ENCODE measurements at regions not wholly inside any gene's neighbourhood (a gene's known extent, or its start where the extent isn't known, plus 50 kb on each side); places are given as distances from the start of the nearest gene placed in this dataset.
"Not testable (repeated sequence)": the region's sequence is repeated elsewhere in the genome, so short reads cannot be mapped to it uniquely, and the experiment has no call there.

GRCh38 chr1:220942278-220942677, 63.0 kb downstream of the HLX start:
- DNase-seq (ENCODE audit: low spot score): no peak

DNA sequence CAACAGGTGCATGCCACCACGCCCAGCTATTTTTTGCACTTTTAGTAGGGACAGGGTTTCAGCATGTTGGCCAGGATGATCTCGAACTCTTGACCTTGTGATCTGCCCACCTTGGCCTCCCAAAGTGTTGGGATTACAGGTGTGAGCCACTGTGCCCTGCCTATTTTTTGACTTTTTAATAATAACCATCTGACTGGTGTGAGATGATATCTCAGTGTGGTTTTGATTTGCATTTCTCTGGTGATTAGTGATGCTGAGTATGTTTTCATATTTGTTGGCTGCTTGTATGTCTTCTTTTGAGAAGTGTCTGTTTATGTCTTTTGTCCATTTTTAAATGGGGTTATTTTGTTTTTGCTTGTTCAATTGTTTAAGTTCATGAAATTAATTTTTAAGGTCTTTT, 63.7 kb downstream of the HLX start:
- not testable (repeated sequence) for DNase-seq (ENCODE audit: low spot score)

GRCh38 chr1:220943319-220943996, 64.2 kb downstream of the HLX start:
- no peak for DNase-seq (ENCODE audit: low spot score)

GRCh38 chr1:220950576-220950975, 71.3 kb downstream of the HLX start:
- no peak for DNase-seq (ENCODE audit: low spot score)

DNA sequence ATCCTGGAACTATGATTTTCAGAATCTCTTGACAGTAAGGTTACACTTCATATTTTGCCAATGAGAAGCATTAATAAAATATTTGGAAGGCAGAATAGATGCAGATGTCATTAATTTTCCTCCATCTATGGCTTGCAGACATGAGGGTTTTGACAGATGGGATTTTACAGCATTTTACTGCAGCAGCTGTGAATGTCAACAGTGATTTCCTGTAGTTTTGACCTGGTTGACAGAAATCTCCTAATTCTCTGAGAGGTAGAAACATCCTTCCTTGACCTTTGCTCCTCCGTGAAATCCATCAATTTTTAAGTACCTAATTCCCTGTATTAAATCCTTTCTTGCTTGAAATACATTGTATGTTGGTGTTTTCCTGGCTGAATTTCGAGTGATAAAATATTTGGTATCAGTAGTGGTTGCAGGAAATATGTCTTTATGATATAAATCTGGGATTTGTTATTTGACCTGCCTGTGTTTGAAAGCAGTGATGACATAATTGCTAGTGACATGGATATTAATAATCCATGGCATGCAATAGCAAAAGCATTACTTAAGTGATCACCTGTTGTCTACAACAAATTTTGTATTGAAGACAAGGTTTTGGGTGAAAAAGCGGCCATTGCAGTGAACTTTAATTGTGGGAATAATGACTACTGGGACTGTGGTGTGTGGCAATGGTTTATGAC, 73.9 kb downstream of the HLX start:
- no peak for DNase-seq (ENCODE audit: low spot score)

DNA sequence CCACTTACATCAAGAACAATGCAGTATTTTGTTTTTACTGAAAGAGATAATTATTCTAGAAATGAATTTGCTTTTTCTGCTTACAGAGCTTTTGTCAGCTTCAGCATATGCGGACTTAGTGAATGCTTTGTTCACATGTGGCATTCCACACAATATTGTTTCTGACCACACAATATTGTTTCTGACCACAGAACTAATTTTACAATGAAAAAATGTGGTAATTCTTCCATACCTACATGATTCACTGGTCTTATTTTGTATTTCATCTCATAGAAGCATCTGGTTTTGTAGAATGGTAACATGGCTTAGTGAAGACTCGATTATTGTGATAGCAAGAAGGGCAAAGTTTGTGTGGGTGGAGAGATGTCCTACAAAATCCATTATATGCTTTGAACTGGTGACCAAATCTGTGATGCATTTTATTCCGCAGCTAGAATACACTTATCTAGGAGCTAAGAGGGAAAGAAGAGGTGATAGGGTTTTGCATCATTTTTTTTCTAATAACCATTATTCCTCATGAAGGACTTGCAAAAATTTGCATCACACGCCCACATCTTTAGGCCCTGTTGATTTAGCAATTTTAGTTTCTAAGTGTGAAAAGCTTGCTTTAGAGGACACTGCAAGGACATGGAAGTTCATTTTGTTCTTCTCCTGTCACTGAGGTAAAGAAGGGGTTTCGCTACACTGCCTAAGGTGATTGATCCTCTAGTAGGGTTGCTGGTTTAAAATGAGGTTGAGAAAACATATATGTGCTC, 75.3 kb downstream of the HLX start:
- DNase-seq (ENCODE audit: low spot score): no peak

DNA sequence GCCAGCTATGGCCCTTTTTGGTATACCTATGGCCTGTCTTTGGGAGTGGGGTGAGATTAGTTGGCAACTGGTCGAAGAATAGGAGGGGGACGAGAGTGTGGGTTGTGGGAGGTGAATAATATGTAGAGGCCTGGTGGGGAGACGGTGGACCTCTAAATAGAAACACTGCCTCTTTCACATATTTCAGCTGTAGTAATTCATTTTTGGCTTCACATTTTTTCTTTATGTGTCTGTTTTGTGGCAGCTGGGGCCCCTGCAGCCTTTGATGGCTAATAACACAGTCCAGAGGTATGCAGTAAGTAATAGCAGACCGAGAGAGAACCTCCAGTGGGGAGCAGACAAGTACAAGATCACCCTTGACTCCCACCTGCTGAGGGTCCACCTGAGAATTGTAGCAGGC, 75.9 kb downstream of the HLX start:
- DNase-seq (ENCODE audit: low spot score): no peak

- DNase-seq (ENCODE audit: low spot score): no peak
These were observed 77.4 kb downstream of the HLX start for GRCh38 chr1:220956501-220957232.

DNA sequence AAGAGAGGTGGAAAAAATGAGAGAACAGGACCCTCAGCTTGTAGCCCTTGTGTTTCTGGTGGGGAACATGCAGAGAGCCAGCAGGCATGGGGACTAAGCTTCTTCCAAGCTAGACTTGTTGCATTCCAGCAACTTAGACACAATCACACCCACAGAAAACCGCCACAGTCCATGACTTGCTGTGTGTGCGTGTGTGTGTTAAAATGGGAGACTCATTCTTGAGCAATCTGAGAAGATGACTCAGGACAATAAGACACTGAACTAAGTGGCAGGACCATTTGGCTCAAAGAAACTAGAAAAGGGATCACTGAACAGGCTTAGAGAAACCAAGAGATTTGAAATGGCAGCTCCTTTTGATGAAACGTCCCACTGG, 78.0 kb downstream of the HLX start:
- no peak for DNase-seq (ENCODE audit: low spot score)

- no peak for DNase-seq (ENCODE audit: low spot score)
These were observed 79.0 kb downstream of the HLX start for GRCh38 chr1:220958234-220958633.

- no peak for DNase-seq (ENCODE audit: low spot score)
These were observed 82.9 kb downstream of the HLX start for GRCh38 chr1:220962031-220962751.

DNA sequence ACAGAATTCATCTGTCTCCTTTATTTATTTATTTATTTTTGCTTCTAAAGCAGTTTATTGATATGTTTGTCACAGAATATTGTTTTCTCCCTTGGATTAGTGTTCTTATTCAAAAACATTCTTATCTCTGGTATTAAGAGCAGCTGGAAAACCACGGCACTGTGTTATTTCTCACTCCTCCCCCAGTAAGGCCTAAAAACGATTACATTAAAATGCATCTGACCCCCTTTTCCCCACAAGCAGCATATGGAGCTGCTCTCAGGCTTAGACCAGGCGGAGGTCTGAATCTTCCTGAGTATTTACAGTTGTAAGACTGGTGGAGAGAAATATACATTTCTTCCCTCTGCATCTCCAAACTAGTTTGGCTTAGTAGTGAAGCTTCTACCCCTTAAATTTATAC, 86.8 kb downstream of the HLX start:
- no peak for DNase-seq (ENCODE audit: low spot score)

DNA sequence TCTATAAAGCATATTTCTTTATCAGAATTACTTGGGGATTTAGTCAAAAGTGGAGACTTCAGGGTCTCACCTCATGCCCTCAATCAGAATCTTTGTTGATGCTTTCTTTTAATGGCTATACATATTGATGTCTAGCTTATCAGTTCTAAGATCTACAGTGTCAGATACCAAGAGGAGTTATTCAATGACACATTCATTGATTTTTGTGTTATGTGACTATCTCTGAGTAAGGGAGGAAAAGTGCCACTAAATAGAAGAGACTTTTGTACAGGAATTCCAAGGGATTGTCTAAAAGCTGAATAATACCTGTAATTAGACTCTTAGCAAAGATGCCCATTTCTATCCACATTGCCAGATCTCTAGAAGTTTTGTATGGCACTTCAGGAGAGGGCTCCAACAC, 87.2 kb downstream of the HLX start:
- DNase-seq (ENCODE audit: low spot score): no peak

GRCh38 chr1:220966881-220967611, 87.8 kb downstream of the HLX start:
- DNase-seq (ENCODE audit: low spot score): no peak

- no peak for DNase-seq (ENCODE audit: low spot score)
These were observed 88.7 kb downstream of the HLX start for GRCh38 chr1:220967911-220968310.

DNA sequence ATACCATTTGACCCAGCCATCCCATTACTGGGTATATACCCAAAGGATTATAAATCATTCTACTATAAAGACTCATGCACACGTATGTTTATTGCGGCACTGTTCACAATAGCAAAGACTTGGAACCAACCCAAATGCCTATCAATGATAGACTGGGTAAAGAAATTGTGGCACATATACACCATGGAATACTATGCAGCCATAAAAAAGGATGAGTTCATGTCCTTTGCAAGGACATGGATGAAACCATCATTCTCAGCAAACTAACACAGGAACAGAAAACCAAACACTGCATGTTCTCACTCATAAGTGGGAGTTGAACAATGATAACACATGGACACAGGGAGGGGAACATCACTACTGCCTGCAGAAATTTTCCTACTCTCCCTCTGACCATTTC, 90.0 kb downstream of the HLX start:
- not testable (repeated sequence) for DNase-seq (ENCODE audit: low spot score)

GRCh38 chr1:220970311-220970710, 91.1 kb downstream of the HLX start:
- DNase-seq (ENCODE audit: low spot score): no peak

DNA sequence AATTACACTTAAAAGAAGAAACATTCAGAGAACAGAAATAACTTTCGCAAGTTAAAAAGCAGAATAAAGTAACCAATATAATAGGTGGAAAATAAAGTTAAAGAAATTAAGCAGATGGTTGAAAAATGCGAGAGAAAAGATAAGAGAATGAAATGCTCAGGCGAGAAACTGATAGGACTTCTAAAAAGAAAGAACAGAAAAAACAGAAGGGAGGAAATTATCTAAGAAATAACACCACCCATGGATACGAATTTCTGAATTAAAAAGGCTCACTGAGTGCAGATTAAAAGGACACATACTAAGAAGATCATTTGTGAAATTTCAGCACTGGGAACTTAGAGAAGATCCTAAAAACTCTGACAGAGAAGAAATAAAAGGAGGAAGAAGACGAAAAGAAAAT, 92.0 kb downstream of the HLX start:
- no peak for DNase-seq (ENCODE audit: low spot score)

DNA sequence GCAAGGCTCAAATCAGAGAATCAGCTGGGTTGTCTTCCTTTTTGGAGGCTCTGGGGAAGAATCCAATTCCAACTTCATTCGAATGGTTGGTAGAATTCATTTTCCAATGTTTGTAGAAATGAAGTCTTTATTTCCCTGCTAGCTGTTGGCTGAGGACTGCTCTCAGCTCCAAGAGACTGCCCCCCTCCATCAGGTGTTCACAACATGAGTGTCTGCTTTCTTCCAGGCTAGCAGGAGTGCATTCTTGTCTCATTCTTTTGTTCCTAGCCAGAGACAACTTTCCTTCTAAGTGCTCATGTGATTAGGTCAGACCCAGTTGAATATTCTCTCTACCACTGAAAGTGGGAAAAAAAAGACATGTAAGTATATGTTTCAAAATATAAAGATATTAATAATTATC, 95.2 kb downstream of the HLX start:
- DNase-seq (ENCODE audit: low spot score): no peak

GRCh38 chr1:220976390-220976789, 97.1 kb downstream of the HLX start:
- DNase-seq (ENCODE audit: low spot score): no peak

DNA sequence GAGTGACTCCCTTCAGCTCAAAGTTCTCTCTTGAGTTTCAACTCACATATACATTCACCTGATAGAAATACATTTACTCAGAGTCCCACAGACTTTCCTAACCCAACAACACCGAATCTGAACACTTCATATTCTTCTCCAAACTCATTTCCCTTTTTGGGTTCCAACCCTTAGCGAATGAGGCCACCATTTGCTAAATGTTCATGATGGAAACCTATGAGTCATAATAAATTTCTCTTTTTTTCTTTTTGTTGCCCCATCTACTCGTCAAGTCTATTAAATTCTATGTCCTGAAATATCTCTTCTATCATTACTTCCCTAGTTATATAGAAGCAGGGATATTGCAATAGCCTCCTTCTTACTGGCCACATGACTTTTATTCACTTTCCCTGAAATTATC, 100.1 kb downstream of the HLX start:
- no peak for DNase-seq (ENCODE audit: low spot score)
